Mesendoderm (in vitro differentiated cells): ENCODE measurements at regions not wholly inside any gene's neighbourhood (a gene's known extent, or its start where the extent isn't known, plus 50 kb on each side); places are given as distances from the start of the nearest gene placed in this dataset.

Experiments used
- DNase-seq: peaks from one replicate; pipeline ENCODE4 v3.0.0; 2013
- H2AK5ac ChIP-seq: 2 replicates; pipeline ENCODE4 v1.6.1; 2013; ENCODE audit warnings: low read length, inconsistent platforms
- H2BK120ac ChIP-seq: 2 replicates; pipeline ENCODE4 v1.6.1; 2013; ENCODE audit warnings: low read depth, mild to moderate bottlenecking, low read length, moderate library complexity, mixed read lengths
- H2BK15ac ChIP-seq: replicated peaks from 2 replicates; pipeline ENCODE4 v1.6.1; 2013; ENCODE audit warnings: low read depth, mild to moderate bottlenecking, moderate library complexity
- H2BK5ac ChIP-seq: 2 replicates; pipeline ENCODE4 v1.6.1; 2013; ENCODE audit warnings: low read length, inconsistent platforms
- H3K18ac ChIP-seq: 2 replicates; pipeline ENCODE4 v1.6.1; 2013; ENCODE audit warnings: mild to moderate bottlenecking, low read length, mixed read lengths
- H3K23ac ChIP-seq: one replicate; pipeline ENCODE4 v1.6.1; 2013; ENCODE audit warnings: low read length
- H3K27ac ChIP-seq: 2 replicates; pipeline ENCODE4 v1.5.1; 2013; ENCODE audit warnings: low read depth, mild to moderate bottlenecking, inconsistent platforms, low read length, moderate library complexity
- H3K27me3 ChIP-seq: 2 replicates; pipeline ENCODE4 v1.6.1; 2013; ENCODE audit warnings: low read length, control low read depth, mild to moderate bottlenecking, inconsistent platforms; ENCODE audit not compliant: insufficient read depth, poor library complexity
- H3K36me3 ChIP-seq: 2 replicates; pipeline ENCODE4 v1.6.1; 2013; ENCODE audit warnings: low read length, inconsistent platforms; ENCODE audit not compliant: control insufficient read depth, insufficient read depth
- H3K4ac ChIP-seq: one replicate; pipeline ENCODE4 v1.6.1; 2013; ENCODE audit warnings: low read depth, mild to moderate bottlenecking, low read length, moderate library complexity
- H3K4me1 ChIP-seq: 2 replicates; pipeline ENCODE4 v1.6.1; 2013; ENCODE audit warnings: low read depth, low read length, inconsistent platforms; ENCODE audit not compliant: control insufficient read depth
- H3K4me2 ChIP-seq: 2 replicates; pipeline ENCODE4 v1.6.1; 2013; ENCODE audit warnings: low read length
- H3K4me3 ChIP-seq: 2 replicates; pipeline ENCODE4 v1.5.1; 2013; ENCODE audit warnings: mild to moderate bottlenecking, low read length
- H3K56ac ChIP-seq: one replicate; pipeline ENCODE4 v1.6.1; 2013; ENCODE audit warnings: low read length
- H3K79me1 ChIP-seq: 2 replicates; pipeline ENCODE4 v1.6.1; 2013; ENCODE audit warnings: low read length, inconsistent platforms
- H3K79me2 ChIP-seq: 2 replicates; pipeline ENCODE4 v1.6.1; 2013; ENCODE audit warnings: mild to moderate bottlenecking, low read length; ENCODE audit not compliant: control insufficient read depth, insufficient read depth
- H3K9ac ChIP-seq: 2 replicates; pipeline ENCODE4 v1.6.1; 2013; ENCODE audit warnings: low read length, inconsistent platforms
- H4K5ac ChIP-seq: one replicate; pipeline ENCODE4 v1.6.1; 2013; ENCODE audit warnings: low read length
- H4K8ac ChIP-seq: one replicate; pipeline ENCODE4 v1.6.1; 2013; ENCODE audit warnings: low read depth, mild to moderate bottlenecking, control low read depth, low read length, moderate library complexity
- WGBS: extraction: QIAGEN DNeasy Blood & Tissue Kit; methylation state at CpG from one replicate; pipeline ENCODE4 v1.1.7; 2013; ENCODE audit warnings: low lambda C conversion rate, missing lambda C conversion rate; ENCODE audit not compliant: insufficient coverage; ENCODE audit errors: extremely low coverage; 5-methylcytosine and 5-hydroxymethylcytosine counted together

DNA sequence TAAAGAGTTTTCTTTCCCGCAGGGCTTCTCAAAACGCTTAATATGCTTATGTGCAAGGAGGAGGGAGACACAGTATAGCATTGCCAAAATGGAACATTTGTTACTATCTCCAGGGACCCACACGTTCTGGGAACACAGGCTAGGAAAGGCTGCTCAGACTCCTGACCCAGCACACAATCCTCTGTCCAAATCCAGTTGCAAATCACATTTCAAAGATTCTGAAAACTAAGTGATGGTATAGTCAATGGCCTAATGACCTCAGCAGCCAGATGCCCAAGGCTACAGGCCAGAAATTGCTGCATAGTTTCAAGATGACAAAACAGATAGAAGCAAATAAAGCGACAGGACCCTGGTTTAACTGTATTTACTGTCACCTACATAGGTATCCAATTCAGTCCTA is 97.0 kb upstream of the GRIP1 start:
- no peak overlapping the region for H3K56ac ChIP-seq
- DNase-seq: peak; percentile 64
- no peak overlapping the region for H2BK120ac ChIP-seq
- H3K36me3 ChIP-seq: no peaks in the 10 kb centered on the region
- no peaks in the 10 kb centered on the region for H3K27me3 ChIP-seq
- no peak overlapping the region for H3K27ac ChIP-seq
- H3K79me1 ChIP-seq: no peaks in the 10 kb centered on the region
- H3K79me2 ChIP-seq: no peaks in the 10 kb centered on the region
- no peak overlapping the region for H3K4ac ChIP-seq
- H3K9ac ChIP-seq: no peak overlapping the region
- no peak overlapping the region for H3K18ac ChIP-seq
- H2BK5ac ChIP-seq: no peak overlapping the region
- H2BK15ac ChIP-seq: no peak overlapping the region
- no peak overlapping the region for H4K8ac ChIP-seq
- peaks cover 2% of the 10 kb centered on the region for H3K4me1 ChIP-seq
- no peak overlapping the region for H4K5ac ChIP-seq
- no peak overlapping the region for H3K4me3 ChIP-seq
- H2AK5ac ChIP-seq: no peak overlapping the region
- no peak overlapping the region for H3K4me2 ChIP-seq
- H3K23ac ChIP-seq: no peak overlapping the region
- WGBS: no CpG with 5 or more reads among the region's 4 CpGs

DNA sequence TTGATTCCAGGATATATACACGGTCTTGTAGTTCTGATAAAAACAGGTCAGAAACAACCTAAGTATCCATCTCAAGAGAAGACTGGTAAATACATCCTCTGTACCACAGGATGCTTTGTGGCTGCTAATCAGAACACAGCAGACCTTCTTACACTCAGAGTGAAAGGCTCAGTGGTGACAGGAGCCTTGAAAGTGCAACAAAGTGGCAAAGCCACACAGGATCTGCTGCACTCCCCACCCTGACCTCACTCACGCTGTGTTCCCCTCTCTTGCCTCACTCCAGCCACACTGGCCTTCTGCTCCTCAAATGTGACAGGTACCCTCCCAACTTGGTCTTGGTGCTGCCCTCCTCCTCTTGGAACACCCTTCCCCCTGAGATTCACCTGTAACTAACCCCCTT is 98.1 kb upstream of the GRIP1 start:
- no peak overlapping the region for H3K4me2 ChIP-seq
- peaks cover 2% of the 10 kb centered on the region for H3K4me1 ChIP-seq
- no peak overlapping the region for H2BK15ac ChIP-seq
- no peak overlapping the region for H4K8ac ChIP-seq
- no peak overlapping the region for H3K4ac ChIP-seq
- no peak for DNase-seq
- no peak overlapping the region for H3K18ac ChIP-seq
- WGBS: no CpG with 5 or more reads among the region's 2 CpGs
- H2BK120ac ChIP-seq: no peak overlapping the region
- H3K79me1 ChIP-seq: no peaks in the 10 kb centered on the region
- no peak overlapping the region for H2BK5ac ChIP-seq
- H3K36me3 ChIP-seq: no peaks in the 10 kb centered on the region
- H3K56ac ChIP-seq: no peak overlapping the region
- no peaks in the 10 kb centered on the region for H3K79me2 ChIP-seq
- no peak overlapping the region for H2AK5ac ChIP-seq
- H3K4me3 ChIP-seq: no peak overlapping the region
- H4K5ac ChIP-seq: no peak overlapping the region
- H3K23ac ChIP-seq: no peak overlapping the region
- no peaks in the 10 kb centered on the region for H3K27me3 ChIP-seq
- no peak overlapping the region for H3K9ac ChIP-seq
- H3K27ac ChIP-seq: no peak overlapping the region

- Histone ChIP-seq H2BK15ac (no peak overlapping the region), H3K79me2 (no peaks in the 10 kb centered on the region), H3K23ac (no peak overlapping the region), H4K5ac (no peak overlapping the region), H3K27ac (no peak overlapping the region), H2BK120ac (no peak overlapping the region), H3K27me3 (no peaks in the 10 kb centered on the region), H3K36me3 (no peaks in the 10 kb centered on the region), H4K8ac (no peak overlapping the region), H2AK5ac (no peak overlapping the region), H3K4me2 (no peak overlapping the region), H3K4ac (no peak overlapping the region), H3K79me1 (no peaks in the 10 kb centered on the region), H2BK5ac (no peak overlapping the region), H3K18ac (no peak overlapping the region), H3K4me3 (no peak overlapping the region), H3K56ac (no peak overlapping the region), H3K4me1 (peaks cover 2% of the 10 kb centered on the region), H3K9ac (no peak overlapping the region)
- WGBS: no CpG with 5 or more reads among the region's 3 CpGs
- DNase-seq: no peak
Observed at GRCh38 chr12:66779466-66779865, 100.6 kb upstream of the GRIP1 start.

DNA sequence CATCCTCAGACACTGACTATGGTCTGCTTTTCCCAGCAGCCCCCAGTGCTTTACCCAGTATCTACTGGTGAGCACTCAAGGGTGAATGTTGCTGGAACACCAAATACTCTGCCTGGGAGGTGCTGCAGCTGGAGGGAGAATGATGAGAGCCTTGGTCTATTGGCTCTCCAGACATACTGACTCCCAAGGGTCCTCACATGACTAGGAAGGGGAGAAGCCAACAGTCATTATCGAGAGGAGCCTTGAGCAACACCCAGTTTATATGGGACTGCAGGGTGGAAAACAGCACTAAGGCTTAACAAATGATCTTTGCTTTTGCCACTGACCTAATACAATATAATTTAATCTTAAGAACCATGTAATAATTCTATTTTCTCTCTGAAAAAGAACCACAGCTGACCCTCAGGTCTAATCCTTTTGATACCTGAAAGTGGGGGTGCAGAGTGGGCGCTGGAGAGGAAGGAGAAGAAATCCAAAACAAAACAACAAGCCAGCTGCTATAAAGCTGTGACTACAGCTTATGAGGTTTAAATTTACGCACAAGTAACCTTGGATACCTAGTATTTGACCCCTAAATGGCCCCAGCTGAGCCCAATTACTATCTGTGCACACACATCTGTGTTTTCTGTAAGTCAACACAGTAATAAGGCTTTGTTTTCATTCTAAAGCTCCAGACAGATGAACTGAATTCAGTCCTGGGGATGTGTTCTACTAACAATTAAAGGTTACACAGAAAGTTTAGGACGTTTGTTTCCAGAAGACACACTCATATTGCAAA is 107.8 kb upstream of the GRIP1 start:
- no peak for DNase-seq
- no peaks in the 10 kb centered on the region for H3K79me1 ChIP-seq
- H3K4me2 ChIP-seq: no peak overlapping the region
- no peak overlapping the region for H3K4me3 ChIP-seq
- H3K4ac ChIP-seq: no peak overlapping the region
- H4K5ac ChIP-seq: no peak overlapping the region
- H2BK120ac ChIP-seq: no peak overlapping the region
- no peaks in the 10 kb centered on the region for H3K27me3 ChIP-seq
- H3K18ac ChIP-seq: no peak overlapping the region
- no peaks in the 10 kb centered on the region for H3K79me2 ChIP-seq
- no CpG with 5 or more reads among the region's 4 CpGs for WGBS
- H3K4me1 ChIP-seq: no peaks in the 10 kb centered on the region
- no peak overlapping the region for H2BK5ac ChIP-seq
- H3K9ac ChIP-seq: no peak overlapping the region
- H2BK15ac ChIP-seq: no peak overlapping the region
- H3K23ac ChIP-seq: no peak overlapping the region
- no peak overlapping the region for H3K56ac ChIP-seq
- no peaks in the 10 kb centered on the region for H3K36me3 ChIP-seq
- no peak overlapping the region for H3K27ac ChIP-seq
- H2AK5ac ChIP-seq: no peak overlapping the region
- no peak overlapping the region for H4K8ac ChIP-seq

DNA sequence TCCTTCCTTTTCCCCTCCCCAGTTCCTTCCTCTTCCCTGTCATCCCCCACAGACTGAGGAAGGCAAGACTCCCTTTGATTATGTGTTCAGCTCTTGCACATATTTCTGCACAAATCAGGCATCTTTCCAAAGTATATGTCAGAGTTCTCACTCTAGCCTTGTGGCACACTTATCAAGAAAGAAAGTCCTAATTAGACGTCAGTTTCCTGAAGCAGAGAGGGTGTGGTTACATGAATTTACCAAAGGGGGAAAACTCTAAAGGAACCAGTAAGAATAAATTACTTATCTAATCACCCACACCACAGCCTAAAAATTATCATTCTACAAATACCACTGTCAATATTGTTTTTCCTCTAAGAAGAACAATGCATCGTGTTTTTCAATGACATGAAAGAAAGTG is 120.7 kb upstream of the GRIP1 start:
- no peak overlapping the region for H3K4me2 ChIP-seq
- no peak overlapping the region for H3K27ac ChIP-seq
- no peak overlapping the region for H3K56ac ChIP-seq
- H3K23ac ChIP-seq: no peak overlapping the region
- no peak overlapping the region for H4K8ac ChIP-seq
- H4K5ac ChIP-seq: no peak overlapping the region
- H2AK5ac ChIP-seq: no peak overlapping the region
- H3K36me3 ChIP-seq: no peaks in the 10 kb centered on the region
- no peak overlapping the region for H3K18ac ChIP-seq
- no CpG with 5 or more reads among the region's 2 CpGs for WGBS
- no peak for DNase-seq
- H3K79me1 ChIP-seq: no peaks in the 10 kb centered on the region
- no peaks in the 10 kb centered on the region for H3K79me2 ChIP-seq
- no peak overlapping the region for H3K4me3 ChIP-seq
- H3K4ac ChIP-seq: no peak overlapping the region
- no peaks in the 10 kb centered on the region for H3K27me3 ChIP-seq
- H2BK5ac ChIP-seq: no peak overlapping the region
- no peak overlapping the region for H3K9ac ChIP-seq
- no peaks in the 10 kb centered on the region for H3K4me1 ChIP-seq
- no peak overlapping the region for H2BK15ac ChIP-seq
- H2BK120ac ChIP-seq: no peak overlapping the region

GRCh38 chr12:66800046-66800445 is 121.2 kb upstream of the GRIP1 start:
- Histone ChIP-seq H4K8ac (no peak overlapping the region), H3K27me3 (no peaks in the 10 kb centered on the region), H3K4ac (no peak overlapping the region), H3K4me3 (no peak overlapping the region), H3K18ac (no peak overlapping the region), H2BK15ac (no peak overlapping the region), H3K56ac (no peak overlapping the region), H2BK120ac (no peak overlapping the region), H3K23ac (no peak overlapping the region), H3K79me1 (no peaks in the 10 kb centered on the region), H2BK5ac (no peak overlapping the region), H3K4me1 (peaks cover 2% of the 10 kb centered on the region), H3K79me2 (no peaks in the 10 kb centered on the region), H3K4me2 (no peak overlapping the region), H3K36me3 (no peaks in the 10 kb centered on the region), H3K27ac (no peak overlapping the region), H3K9ac (no peak overlapping the region), H4K5ac (no peak overlapping the region), H2AK5ac (no peak overlapping the region)
- no peak for DNase-seq
- WGBS: no CpG with 5 or more reads among the region's 1 CpG
